ENCODE measurements at regions not wholly inside any gene's neighbourhood (a gene's known extent, or its start where the extent isn't known, plus 50 kb on each side); places are given as distances from the start of the nearest gene placed in this dataset.

GRCh38 chr6:169145496-169145895 lies 108.2 kb downstream of the THBS2 start:
- TF ChIP-seq POLR2A (IDR thresholded peaks at IDR 0.05; ENCODE audit: low read depth, low read length) (no peak), TAF1 (IDR thresholded peaks at IDR 0.05; ENCODE audit: borderline replicate concordance, low read depth, low read length) (no peak), POLR2AphosphoS5 (IDR thresholded peaks at IDR 0.05; ENCODE audit: low read depth, low read length) (no peak)

Measured in GM12892 (cell line).